GM12878 (cell line): ENCODE measurements at regions not wholly inside any gene's neighbourhood (a gene's known extent, or its start where the extent isn't known, plus 50 kb on each side); places are given as distances from the start of the nearest gene placed in this dataset.
A peak's percentile ranks its signal among the peaks of the same experiment; 100 is the strongest.

Experiments
- ATAC-seq: fragments of 200-7000 bp; cut with Tn5 transposase; 3 replicates; pipeline ENCODE4 v1.9.1; 2020; ENCODE audit warnings: mild to moderate bottlenecking, moderate library complexity
- BruUV-seq: library from RNA; stranded (reverse); fragments of 400-500 nt; replicated peaks from 2 replicates; lab custom pipeline; 2021; lab: Mats Ljungman, UMichigan
- CTCF ChIA-PET: fragments of 300-600 bp; sonication (Branson Sonifier 250); formaldehyde crosslinking; extraction: SDS; loops from one replicate; lab custom pipeline; 2021; ENCODE audit warnings: inconsistent platforms; lab: Yijun Ruan, JAX
- POLR2A ChIA-PET: fragments of 350-600 bp; formaldehyde crosslinking; extraction: SDS; loops from one replicate; lab custom pipeline; 2021; ENCODE audit warnings: inconsistent platforms; lab: Charles Lee
- RAD21 ChIA-PET: fragments of 300-600 bp; sonication (Branson Sonifier 250); formaldehyde crosslinking; loops from one replicate; lab custom pipeline; 2023; ENCODE audit warnings: antibody characterized with exemption; ENCODE audit not compliant: unreplicated experiment; lab: Charles Lee
- SMC1A ChIA-PET: fragments of 300-600 bp; sonication (Branson Sonifier 250); formaldehyde crosslinking; loops from one replicate; lab custom pipeline; 2023; ENCODE audit not compliant: unreplicated experiment, uncharacterized antibody; lab: Charles Lee
- DNase-seq: peaks from one replicate; pipeline ENCODE4 v3.0.0-alpha.2; 2011; ENCODE audit warnings: low read depth, low spot score
- FAIRE-seq: peaks from 3 replicates; lab custom pipeline; 2011; peaks lifted over from hg19 to GRCh38; lab: Jason Lieb, UNC
- H2AFZ ChIP-seq: 2 replicates; pipeline ENCODE4 v1.6.0; 2011; ENCODE audit warnings: low read depth, low read length, control low read depth; ENCODE audit not compliant: control insufficient read depth
- H3K27ac ChIP-seq: 2 replicates; pipeline ENCODE4 v1.5.1; 2011; ENCODE audit warnings: control low read depth; ENCODE audit not compliant: control insufficient read depth, insufficient read depth
- H3K27me3 ChIP-seq, 2 experiments: replicated peaks in 1 of 2; 2 replicates each; pipeline versions ENCODE4 v1.6.0 to v1.6.1; 2011; ENCODE audit warnings: low read length in 1 of 2; ENCODE audit not compliant: control insufficient read depth in 2 of 2, insufficient read depth in 2 of 2
- H3K36me3 ChIP-seq, 2 experiments: 2 replicates each; pipeline ENCODE4 v1.5.1; 2011; ENCODE audit warnings: low read length in 1 of 2; ENCODE audit not compliant: control insufficient read depth in 2 of 2, insufficient read depth in 2 of 2
- H3K4me1 ChIP-seq: 2 replicates; pipeline ENCODE4 v1.6.1; 2011; ENCODE audit warnings: mild to moderate bottlenecking, low read length, moderate library complexity, mixed read lengths; ENCODE audit not compliant: control insufficient read depth, insufficient read depth
- H3K4me2 ChIP-seq: 2 replicates; pipeline ENCODE4 v1.6.0; 2011; ENCODE audit warnings: control low read depth; ENCODE audit not compliant: control insufficient read depth, insufficient read depth
- H3K4me3 ChIP-seq: fragments of 200-600 bp; sonication (generic); 2 replicates; pipeline ENCODE4 v1.5.1; 2016
- H3K79me2 ChIP-seq: 2 replicates; pipeline ENCODE4 v1.6.0; 2011; ENCODE audit warnings: low read length; ENCODE audit not compliant: control insufficient read depth, insufficient read depth
- H3K9ac ChIP-seq: 2 replicates; pipeline ENCODE4 v1.8.0; 2011; ENCODE audit warnings: low read length, control low read depth, mixed read lengths; ENCODE audit not compliant: control insufficient read depth, insufficient read depth
- H3K9me3 ChIP-seq: replicated peaks from 3 replicates; pipeline ENCODE4 v1.5.1; 2011; ENCODE audit warnings: mild to moderate bottlenecking, low read length; ENCODE audit not compliant: control insufficient read depth, insufficient read depth
- H4K20me1 ChIP-seq: 2 replicates; pipeline ENCODE4 v1.6.0; 2011; ENCODE audit not compliant: control insufficient read depth, insufficient read depth
- ATF3 ChIP-seq: IDR thresholded peaks from 2 replicates; pipeline ENCODE4 v1.6.1; 2011; ENCODE audit warnings: low read depth, mild to moderate bottlenecking, low read length, moderate library complexity, borderline replicate concordance; ENCODE audit errors: extremely low read depth
- CREM ChIP-seq: IDR thresholded peaks from 2 replicates; pipeline ENCODE4 v1.6.1; 2014; ENCODE audit warnings: antibody characterized with exemption, low read depth
- CTCF ChIP-seq, 3 experiments: IDR thresholded peaks in 2 of 3; conservative IDR thresholded peaks in 1 of 3; 2 replicates each; pipeline ENCODE4 v1.5.1; 2011; ENCODE audit warnings: low read depth in 3 of 3, low read length in 3 of 3, mild to moderate bottlenecking in 3 of 3, control low read depth in 2 of 3, moderate library complexity in 2 of 3, inconsistent platforms in 1 of 3, mixed read lengths in 1 of 3; ENCODE audit not compliant: control insufficient read depth in 2 of 3, insufficient read depth in 1 of 3; ENCODE audit errors: extremely low read depth in 1 of 3
- GATAD2B ChIP-seq: fragments of 450-650 bp; conservative IDR thresholded peaks from 2 replicates; pipeline ENCODE4 v1.6.1; 2017; ENCODE audit warnings: low read depth, mild to moderate bottlenecking, moderate library complexity
- KDM1A ChIP-seq: fragments of 200-600 bp; sonication (generic); IDR thresholded peaks from 2 replicates; pipeline ENCODE4 v1.6.1; 2016; ENCODE audit warnings: borderline replicate concordance
- NFYB ChIP-seq: IDR thresholded peaks from 2 replicates; pipeline ENCODE4 v1.6.1; 2011; ENCODE audit warnings: low read depth, mild to moderate bottlenecking, low read length, improper control_type of control experiment, moderate library complexity; ENCODE audit not compliant: insufficient read depth
- PRDM15 ChIP-seq: fragments of 450-650 bp; formaldehyde crosslinking; IDR thresholded peaks from 2 replicates; pipeline ENCODE4 v1.4.0; 2020; ENCODE audit warnings: mild to moderate bottlenecking, moderate library complexity
- RAD21 ChIP-seq: IDR thresholded peaks from 2 replicates; pipeline ENCODE4 v1.6.1; 2011; ENCODE audit warnings: mild to moderate bottlenecking, low read depth, low read length, moderate library complexity; ENCODE audit not compliant: insufficient read depth
- RAD51 ChIP-seq: fragments of 450-650 bp; IDR thresholded peaks from 2 replicates; pipeline ENCODE4 v1.6.1; 2016; ENCODE audit warnings: moderate library complexity, mild to moderate bottlenecking, inconsistent platforms
- SMAD1 ChIP-seq: fragments of 450-650 bp; IDR thresholded peaks from 2 replicates; pipeline ENCODE4 v1.6.1; 2018; ENCODE audit warnings: mild to moderate bottlenecking, low read depth; ENCODE audit not compliant: partially characterized antibody
- YBX1 ChIP-seq: fragments of 450-650 bp; IDR thresholded peaks from 2 replicates; pipeline ENCODE4 v1.6.1; 2016; ENCODE audit warnings: antibody characterized with exemption
- ZNF592 ChIP-seq: fragments of 450-650 bp; IDR thresholded peaks from 2 replicates; pipeline ENCODE4 v1.6.1; 2017; ENCODE audit warnings: mild to moderate bottlenecking, moderate library complexity
- WGBS: methylation state at CpG from one replicate; pipeline ENCODE4 v1.1.6; 2016; ENCODE audit warnings: low lambda C conversion rate; ENCODE audit not compliant: insufficient replicate concordance, insufficient coverage; ENCODE audit errors: missing lambda C conversion rate; 5-methylcytosine and 5-hydroxymethylcytosine counted together
- in situ Hi-C: fragments of 300-500 bp; cut with MboI; formaldehyde crosslinking; loops from 9 replicates; pipeline ENCODE4 v1.14.3; 2018; ENCODE audit warnings: mixed read lengths
- intact Hi-C: fragments of 100-400 bp; cut with micrococcal nuclease; formaldehyde crosslinking; loops from one replicate; pipeline ENCODE4 v1.14.2; 2022; ENCODE audit not compliant: unreplicated experiment

- ChIA-PET POLR2A (no interaction called here), CTCF (interaction anchor here (0.7 to 1.3 kb wide), 2 partner anchors 16 to 74 kb away, joined by 3 read pairs; no protein-coding TSS in a partner anchor), SMC1A (interaction anchor here (0.8 to 1.4 kb wide), 4 partner anchors 9 to 582 kb away, joined by 3 to 4 read pairs (median 3); no protein-coding TSS in a partner anchor), RAD21 (interaction anchor here (0.8 kb wide), 1 partner anchor 579 kb away, joined by 3 read pairs; no protein-coding TSS in a partner anchor)
- Histone ChIP-seq H4K20me1 (no peaks in the 10 kb centered on the region), H3K79me2 (no peaks in the 10 kb centered on the region), H3K27ac (no peak overlapping the region), H3K36me3 (no peaks in the 10 kb centered on the region), H3K27me3 (no peaks in the 10 kb centered on the region), H3K4me3 (no peak overlapping the region), H2AFZ (no peak overlapping the region), H3K4me2 (no peak overlapping the region), H3K4me1 (no peaks in the 10 kb centered on the region), H3K9ac (no peak overlapping the region), H3K9me3 (no peaks in the 10 kb centered on the region)
- BruUV-seq, result no TSS peak
- no peak for DNase-seq
- intact Hi-C loops (loop anchor here (10.0 kb wide), 1 partner anchor 583 kb away; no protein-coding TSS in a partner anchor), in situ Hi-C loops (no loop called here)
- ATAC-seq, result peak; percentile 73
- WGBS, result 43% methylated on average over 5 of the region's 5 CpGs
- no peak for FAIRE-seq
- TF ChIP-seq RAD51 (no peak), KDM1A (no peak), SMAD1 (no peak), GATAD2B (no peak), ZNF592 (no peak), NFYB (0 out of 2 replicates have a peak, but pooled peaks have one; percentile 12), CTCF (IDR thresholded peaks at IDR 0.05 in 2 of 3, conservative IDR thresholded peaks at IDR 0.05 in 1 of 3; ENCODE audit: control insufficient read depth in 2 of 3, extremely low read depth in 1 of 3, insufficient read depth in 1 of 3, low read depth in 3 of 3, low read length in 3 of 3) (peak in 1 of 3 experiments; percentile 20; a peak in 1 of 6 replicates), YBX1 (no peak), CREM (no peak), RAD21 (0 out of 2 replicates have a peak, but pooled peaks have one; percentile 8), PRDM15 (CRISPR knock-in tag) (no peak), ATF3 (no peak)
These were observed 172.2 kb downstream of the PPARGC1A start for GRCh38 chr4:23717528-23718248.
